ENCODE measurements at regions not wholly inside any gene's neighbourhood (a gene's known extent, or its start where the extent isn't known, plus 50 kb on each side); places are given as distances from the start of the nearest gene placed in this dataset.
A peak's percentile ranks its signal among the peaks of the same experiment; 100 is the strongest.
"Not testable (repeated sequence)": the region's sequence is repeated elsewhere in the genome, so short reads cannot be mapped to it uniquely, and the experiment has no call there.

- no peaks in the 10 kb centered on the region for H3K9me3 ChIP-seq (ENCODE audit: insufficient read depth, low read length)
- H3K36me3 ChIP-seq (ENCODE audit: insufficient read depth, insufficient read length, low read length), result no peaks in the 10 kb centered on the region
- DNase-seq (ENCODE audit: low read depth, low spot score), result no peak
- H3K4me1 ChIP-seq (ENCODE audit: insufficient read depth, insufficient read length), result no peaks in the 10 kb centered on the region
- no peak for TF ChIP-seq ZNF274 (IDR thresholded peaks at IDR 0.05; ENCODE audit: low read depth, low read length)
- no peak for TF ChIP-seq YY1 (IDR thresholded peaks at IDR 0.05; ENCODE audit: insufficient read depth, insufficient read length)
- no peak for TF ChIP-seq SUZ12 (IDR thresholded peaks at IDR 0.05; ENCODE audit: extremely low read depth, insufficient read depth, insufficient read length)
- no peak overlapping the region for H3K9ac ChIP-seq (ENCODE audit: insufficient read length, low read depth)
- H3K4me3 ChIP-seq (ENCODE audit: insufficient read length, low read depth), result no peak overlapping the region
- H3K27me3 ChIP-seq (ENCODE audit: insufficient read depth, insufficient read length), result no peaks in the 10 kb centered on the region
Measured at GRCh38 chr1:100806601-100807000, 87.1 kb downstream of the VCAM1 start.

GRCh38 chr1:100810360-100810759 lies 84.3 kb downstream of the EXTL2 start:
- H3K27me3 ChIP-seq (ENCODE audit: insufficient read depth, insufficient read length), result no peaks in the 10 kb centered on the region
- no peak overlapping the region for H3K9ac ChIP-seq (ENCODE audit: insufficient read length, low read depth)
- no peaks in the 10 kb centered on the region for H3K36me3 ChIP-seq (ENCODE audit: insufficient read depth, insufficient read length, low read length)
- H3K9me3 ChIP-seq (ENCODE audit: insufficient read depth, low read length), result no peaks in the 10 kb centered on the region
- no peaks in the 10 kb centered on the region for H3K4me1 ChIP-seq (ENCODE audit: insufficient read depth, insufficient read length)
- TF ChIP-seq SUZ12 (IDR thresholded peaks at IDR 0.05; ENCODE audit: extremely low read depth, insufficient read depth, insufficient read length) (no peak), ZNF274 (IDR thresholded peaks at IDR 0.05; ENCODE audit: low read depth, low read length) (no peak), YY1 (IDR thresholded peaks at IDR 0.05; ENCODE audit: insufficient read depth, insufficient read length) (no peak)
- no peak overlapping the region for H3K4me3 ChIP-seq (ENCODE audit: insufficient read length, low read depth)
- no peak for DNase-seq (ENCODE audit: low read depth, low spot score)

GRCh38 chr1:100811808-100812207 lies 82.8 kb downstream of the EXTL2 start:
- no peaks in the 10 kb centered on the region for H3K27me3 ChIP-seq (ENCODE audit: insufficient read depth, insufficient read length)
- TF ChIP-seq ZNF274 (IDR thresholded peaks at IDR 0.05; ENCODE audit: low read depth, low read length), result no peak
- TF ChIP-seq YY1 (IDR thresholded peaks at IDR 0.05; ENCODE audit: insufficient read depth, insufficient read length), result no peak
- no peak for TF ChIP-seq SUZ12 (IDR thresholded peaks at IDR 0.05; ENCODE audit: extremely low read depth, insufficient read depth, insufficient read length)
- H3K4me1 ChIP-seq (ENCODE audit: insufficient read depth, insufficient read length), result no peaks in the 10 kb centered on the region
- no peak for DNase-seq (ENCODE audit: low read depth, low spot score)
- no peaks in the 10 kb centered on the region for H3K36me3 ChIP-seq (ENCODE audit: insufficient read depth, insufficient read length, low read length)
- no peaks in the 10 kb centered on the region for H3K9me3 ChIP-seq (ENCODE audit: insufficient read depth, low read length)
- H3K9ac ChIP-seq (ENCODE audit: insufficient read length, low read depth), result no peak overlapping the region
- H3K4me3 ChIP-seq (ENCODE audit: insufficient read length, low read depth), result no peak overlapping the region

- H3K9me3 ChIP-seq (ENCODE audit: insufficient read depth, low read length); H3K9ac ChIP-seq (ENCODE audit: insufficient read length, low read depth); H3K36me3 ChIP-seq (ENCODE audit: insufficient read depth, insufficient read length, low read length); H3K27me3 ChIP-seq (ENCODE audit: insufficient read depth, insufficient read length); H3K4me1 ChIP-seq (ENCODE audit: insufficient read depth, insufficient read length); DNase-seq (ENCODE audit: low read depth, low spot score); H3K4me3 ChIP-seq (ENCODE audit: insufficient read length, low read depth): not testable (repeated sequence)
Measured at GRCh38 chr1:100814938-100815337, 79.7 kb downstream of the EXTL2 start.

GRCh38 chr1:100816049-100816448 lies 78.6 kb downstream of the EXTL2 start:
- H3K36me3 ChIP-seq (ENCODE audit: insufficient read depth, insufficient read length, low read length), result no peaks in the 10 kb centered on the region
- no peak overlapping the region for H3K9ac ChIP-seq (ENCODE audit: insufficient read length, low read depth)
- no peaks in the 10 kb centered on the region for H3K27me3 ChIP-seq (ENCODE audit: insufficient read depth, insufficient read length)
- H3K4me3 ChIP-seq (ENCODE audit: insufficient read length, low read depth), result no peak overlapping the region
- H3K4me1 ChIP-seq (ENCODE audit: insufficient read depth, insufficient read length), result no peaks in the 10 kb centered on the region
- DNase-seq (ENCODE audit: low read depth, low spot score), result no peak
- no peaks in the 10 kb centered on the region for H3K9me3 ChIP-seq (ENCODE audit: insufficient read depth, low read length)
- no peak for TF ChIP-seq ZNF274 (IDR thresholded peaks at IDR 0.05; ENCODE audit: low read depth, low read length)
- TF ChIP-seq YY1 (IDR thresholded peaks at IDR 0.05; ENCODE audit: insufficient read depth, insufficient read length), result no peak
- TF ChIP-seq SUZ12 (IDR thresholded peaks at IDR 0.05; ENCODE audit: extremely low read depth, insufficient read depth, insufficient read length), result no peak

- H3K4me1 ChIP-seq (ENCODE audit: insufficient read depth, insufficient read length); H3K36me3 ChIP-seq (ENCODE audit: insufficient read depth, insufficient read length, low read length); H3K4me3 ChIP-seq (ENCODE audit: insufficient read length, low read depth); H3K9ac ChIP-seq (ENCODE audit: insufficient read length, low read depth); H3K9me3 ChIP-seq (ENCODE audit: insufficient read depth, low read length); H3K27me3 ChIP-seq (ENCODE audit: insufficient read depth, insufficient read length): not testable (repeated sequence)
- peak; percentile 75 for DNase-seq (ENCODE audit: low read depth, low spot score)
Measured at GRCh38 chr1:100820195-100820594, 74.4 kb downstream of the EXTL2 start.

- H3K36me3 ChIP-seq (ENCODE audit: insufficient read depth, insufficient read length, low read length); H3K9ac ChIP-seq (ENCODE audit: insufficient read length, low read depth); H3K27me3 ChIP-seq (ENCODE audit: insufficient read depth, insufficient read length); DNase-seq (ENCODE audit: low read depth, low spot score); H3K4me1 ChIP-seq (ENCODE audit: insufficient read depth, insufficient read length); H3K4me3 ChIP-seq (ENCODE audit: insufficient read length, low read depth); H3K9me3 ChIP-seq (ENCODE audit: insufficient read depth, low read length): not testable (repeated sequence)
Measured at GRCh38 chr1:100821919-100822318, 72.7 kb downstream of the EXTL2 start.
